Loucy (cell line): ENCODE measurements at regions not wholly inside any gene's neighbourhood (a gene's known extent, or its start where the extent isn't known, plus 50 kb on each side); places are given as distances from the start of the nearest gene placed in this dataset.

Experiments used
- H2AFZ ChIP-seq: fragments of 200-600 bp; sonication (generic); 2 replicates; pipeline ENCODE4 v1.6.0; 2016; ENCODE audit warnings: antibody characterized with exemption, mild to moderate bottlenecking, low read length, moderate library complexity
- H3F3A ChIP-seq: fragments of 200-600 bp; 2 replicates; pipeline ENCODE4 v1.6.0; 2016; ENCODE audit warnings: antibody characterized with exemption, low read depth, mild to moderate bottlenecking
- H3K27me3 ChIP-seq: fragments of 200-600 bp; sonication (generic); 2 replicates; pipeline ENCODE4 v1.6.1; 2014; ENCODE audit warnings: low read length, mild to moderate bottlenecking; ENCODE audit not compliant: insufficient read depth, poor library complexity, severe bottlenecking
- H3K36me3 ChIP-seq: fragments of 200-600 bp; sonication (generic); 2 replicates; pipeline ENCODE4 v1.6.1; 2016; ENCODE audit warnings: low read length; ENCODE audit not compliant: insufficient read depth
- H3K4me1 ChIP-seq: fragments of 200-600 bp; sonication (generic); 2 replicates; pipeline ENCODE4 v1.5.1; 2014; ENCODE audit warnings: low read length, mild to moderate bottlenecking; ENCODE audit not compliant: insufficient read depth, poor library complexity, severe bottlenecking
- H3K4me2 ChIP-seq: fragments of 200-600 bp; sonication (generic); 2 replicates; pipeline ENCODE4 v1.6.0; 2014; ENCODE audit warnings: antibody characterized with exemption, low read length, low read depth, mild to moderate bottlenecking; ENCODE audit not compliant: poor library complexity, severe bottlenecking
- H3K4me3 ChIP-seq: fragments of 200-600 bp; sonication (generic); 2 replicates; pipeline ENCODE4 v1.5.1; 2014; ENCODE audit warnings: low read length, mild to moderate bottlenecking, mixed read lengths; ENCODE audit not compliant: poor library complexity, severe bottlenecking
- H3K79me2 ChIP-seq: fragments of 200-600 bp; sonication (generic); 2 replicates; pipeline ENCODE4 v1.6.1; 2014; ENCODE audit warnings: low read length; ENCODE audit not compliant: insufficient read depth
- H3K9ac ChIP-seq: fragments of 200-600 bp; sonication (generic); 2 replicates; pipeline ENCODE4 v1.6.0; 2014; ENCODE audit warnings: mild to moderate bottlenecking, low read depth, low read length, moderate library complexity; ENCODE audit not compliant: poor library complexity, severe bottlenecking
- H3K9me2 ChIP-seq: fragments of 200-600 bp; sonication (generic); replicated peaks from 2 replicates; pipeline ENCODE4 v1.6.1; 2016; ENCODE audit warnings: low read depth, low read length, mixed read lengths
- H3K9me3 ChIP-seq: fragments of 200-600 bp; sonication (generic); 2 replicates; pipeline ENCODE4 v1.6.1; 2014; ENCODE audit warnings: mild to moderate bottlenecking, antibody characterized with exemption, low read length, low read depth; ENCODE audit not compliant: insufficient read depth
- H4K20me1 ChIP-seq: fragments of 200-600 bp; sonication (generic); 2 replicates; pipeline ENCODE4 v1.6.0; 2014; ENCODE audit warnings: antibody characterized with exemption, low read length, mild to moderate bottlenecking; ENCODE audit not compliant: insufficient read depth, poor library complexity, severe bottlenecking
- EZH2phosphoT487 ChIP-seq: fragments of 200-600 bp; IDR thresholded peaks from 2 replicates; pipeline ENCODE4 v1.6.1; 2018; ENCODE audit warnings: antibody characterized with exemption, mild to moderate bottlenecking, moderate library complexity, borderline replicate concordance
- TF ChIP-seq, protein P1 (sequence below): fragments of 200-600 bp; sonication (generic); conservative IDR thresholded peaks from 2 replicates; pipeline ENCODE4 v1.5.1; 2014; ENCODE audit warnings: mild to moderate bottlenecking, antibody characterized with exemption, low read length

- Histone ChIP-seq H3K4me2 (no peak overlapping the region), H3K9me2 (no peaks in the 10 kb centered on the region), H3K36me3 (no peaks in the 10 kb centered on the region), H3K27me3 (no peaks in the 10 kb centered on the region), H2AFZ (no peak overlapping the region), H3K9ac (no peak overlapping the region), H3F3A (no peaks in the 10 kb centered on the region), H3K9me3 (no peaks in the 10 kb centered on the region), H3K79me2 (no peaks in the 10 kb centered on the region), H4K20me1 (no peaks in the 10 kb centered on the region), H3K4me1 (no peaks in the 10 kb centered on the region), H3K4me3 (no peak overlapping the region)
- TF ChIP-seq, protein P1, sequence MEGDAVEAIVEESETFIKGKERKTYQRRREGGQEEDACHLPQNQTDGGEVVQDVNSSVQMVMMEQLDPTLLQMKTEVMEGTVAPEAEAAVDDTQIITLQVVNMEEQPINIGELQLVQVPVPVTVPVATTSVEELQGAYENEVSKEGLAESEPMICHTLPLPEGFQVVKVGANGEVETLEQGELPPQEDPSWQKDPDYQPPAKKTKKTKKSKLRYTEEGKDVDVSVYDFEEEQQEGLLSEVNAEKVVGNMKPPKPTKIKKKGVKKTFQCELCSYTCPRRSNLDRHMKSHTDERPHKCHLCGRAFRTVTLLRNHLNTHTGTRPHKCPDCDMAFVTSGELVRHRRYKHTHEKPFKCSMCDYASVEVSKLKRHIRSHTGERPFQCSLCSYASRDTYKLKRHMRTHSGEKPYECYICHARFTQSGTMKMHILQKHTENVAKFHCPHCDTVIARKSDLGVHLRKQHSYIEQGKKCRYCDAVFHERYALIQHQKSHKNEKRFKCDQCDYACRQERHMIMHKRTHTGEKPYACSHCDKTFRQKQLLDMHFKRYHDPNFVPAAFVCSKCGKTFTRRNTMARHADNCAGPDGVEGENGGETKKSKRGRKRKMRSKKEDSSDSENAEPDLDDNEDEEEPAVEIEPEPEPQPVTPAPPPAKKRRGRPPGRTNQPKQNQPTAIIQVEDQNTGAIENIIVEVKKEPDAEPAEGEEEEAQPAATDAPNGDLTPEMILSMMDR: no peak
- no peak for TF ChIP-seq EZH2phosphoT487
These were observed 324.8 kb downstream of the MN1 start for GRCh38 chr22:27476729-27477128.

DNA sequence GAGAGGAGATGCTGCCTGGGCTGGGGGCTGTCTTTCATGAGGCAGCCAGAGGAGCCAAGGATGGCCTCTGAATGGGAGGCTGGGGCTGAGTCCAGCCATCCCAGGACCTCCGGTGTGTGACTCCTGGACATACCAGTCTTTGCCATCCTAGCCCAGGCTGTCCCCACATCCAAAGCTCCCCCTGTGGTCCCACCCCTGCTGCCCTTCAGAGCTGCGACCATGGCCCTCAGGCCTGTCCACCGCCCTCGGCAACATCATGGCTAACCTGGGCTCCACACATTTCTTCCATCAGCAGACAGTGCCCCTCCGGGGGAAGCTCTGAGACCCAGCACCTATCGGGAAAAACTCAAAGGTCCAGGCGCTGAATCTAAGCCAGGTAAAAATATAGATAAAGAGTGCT lies 324.4 kb downstream of the MN1 start:
- Histone ChIP-seq H3K4me1 (no peaks in the 10 kb centered on the region), H3K9me2 (no peaks in the 10 kb centered on the region), H3K27me3 (no peaks in the 10 kb centered on the region), H4K20me1 (no peaks in the 10 kb centered on the region), H3F3A (no peaks in the 10 kb centered on the region), H3K9ac (no peak overlapping the region), H2AFZ (no peak overlapping the region), H3K79me2 (no peaks in the 10 kb centered on the region), H3K4me2 (no peak overlapping the region), H3K9me3 (no peaks in the 10 kb centered on the region), H3K36me3 (no peaks in the 10 kb centered on the region), H3K4me3 (no peak overlapping the region)
- no peak for TF ChIP-seq EZH2phosphoT487
- TF ChIP-seq, protein P1: no peak

DNA sequence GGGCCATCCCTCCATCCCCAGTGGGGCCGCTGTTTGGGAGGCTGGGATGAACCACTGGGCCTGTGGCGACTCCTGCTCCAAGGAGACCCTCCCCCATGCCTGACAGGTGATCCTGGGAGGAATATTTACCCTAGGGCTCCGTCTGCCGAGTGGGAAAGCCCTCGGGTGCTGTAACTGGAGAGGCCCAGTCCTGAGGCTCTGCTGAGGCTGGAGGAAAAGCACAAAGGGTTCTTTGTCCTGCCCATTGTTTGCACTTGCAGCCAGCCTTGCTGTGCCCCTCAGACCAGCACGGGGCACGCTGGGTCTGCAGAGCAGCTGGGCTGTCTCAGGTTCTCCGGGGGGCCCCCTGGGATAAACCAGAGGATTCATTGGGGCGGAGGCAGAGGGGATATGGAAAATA lies 321.1 kb downstream of the MN1 start:
- H3K9me2 ChIP-seq: no peaks in the 10 kb centered on the region
- no peaks in the 10 kb centered on the region for H4K20me1 ChIP-seq
- no peak for TF ChIP-seq EZH2phosphoT487
- TF ChIP-seq, protein P1: no peak
- no peaks in the 10 kb centered on the region for H3K27me3 ChIP-seq
- no peak overlapping the region for H3K4me2 ChIP-seq
- no peaks in the 10 kb centered on the region for H3K36me3 ChIP-seq
- H3K4me3 ChIP-seq: no peak overlapping the region
- H3F3A ChIP-seq: no peaks in the 10 kb centered on the region
- no peak overlapping the region for H3K9ac ChIP-seq
- no peaks in the 10 kb centered on the region for H3K79me2 ChIP-seq
- no peak overlapping the region for H2AFZ ChIP-seq
- H3K9me3 ChIP-seq: no peaks in the 10 kb centered on the region
- no peaks in the 10 kb centered on the region for H3K4me1 ChIP-seq
